ENCODE measurements at regions not wholly inside any gene's neighbourhood (a gene's known extent, or its start where the extent isn't known, plus 50 kb on each side); places are given as distances from the start of the nearest gene placed in this dataset.

- intact Hi-C loops (cut with DNase I): no loop called here
- peaks cover 0 to 12% of the 10 kb centered on the region in 2 donors for H3K4me1 ChIP-seq
- no peaks in the 10 kb centered on the region for H3K9me3 ChIP-seq
- no peaks in the 10 kb centered on the region for H3K36me3 ChIP-seq
- no peak overlapping the region for H3K27ac ChIP-seq
- TF ChIP-seq POLR2A (IDR thresholded peaks at IDR 0.05): no peak
- TF ChIP-seq, protein P1, sequence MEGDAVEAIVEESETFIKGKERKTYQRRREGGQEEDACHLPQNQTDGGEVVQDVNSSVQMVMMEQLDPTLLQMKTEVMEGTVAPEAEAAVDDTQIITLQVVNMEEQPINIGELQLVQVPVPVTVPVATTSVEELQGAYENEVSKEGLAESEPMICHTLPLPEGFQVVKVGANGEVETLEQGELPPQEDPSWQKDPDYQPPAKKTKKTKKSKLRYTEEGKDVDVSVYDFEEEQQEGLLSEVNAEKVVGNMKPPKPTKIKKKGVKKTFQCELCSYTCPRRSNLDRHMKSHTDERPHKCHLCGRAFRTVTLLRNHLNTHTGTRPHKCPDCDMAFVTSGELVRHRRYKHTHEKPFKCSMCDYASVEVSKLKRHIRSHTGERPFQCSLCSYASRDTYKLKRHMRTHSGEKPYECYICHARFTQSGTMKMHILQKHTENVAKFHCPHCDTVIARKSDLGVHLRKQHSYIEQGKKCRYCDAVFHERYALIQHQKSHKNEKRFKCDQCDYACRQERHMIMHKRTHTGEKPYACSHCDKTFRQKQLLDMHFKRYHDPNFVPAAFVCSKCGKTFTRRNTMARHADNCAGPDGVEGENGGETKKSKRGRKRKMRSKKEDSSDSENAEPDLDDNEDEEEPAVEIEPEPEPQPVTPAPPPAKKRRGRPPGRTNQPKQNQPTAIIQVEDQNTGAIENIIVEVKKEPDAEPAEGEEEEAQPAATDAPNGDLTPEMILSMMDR (IDR thresholded peaks at IDR 0.05): no peak
- DNase-seq: peak; percentile 70 to 75
- H3K4me3 ChIP-seq (replicated peaks in 1 of 3): no peak overlapping the region
- no peaks in the 10 kb centered on the region for H3K27me3 ChIP-seq
- WGBS, 2 donors: 18 to 32% methylated on average over 5 of the region's 5 CpGs
Observed at GRCh38 chr14:97106166-97106565, 309.0 kb downstream of the VRK1 start.

GRCh38 chr14:97106609-97107008, 309.4 kb downstream of the VRK1 start:
- Histone ChIP-seq H3K9me3 (no peaks in the 10 kb centered on the region), H3K36me3 (no peaks in the 10 kb centered on the region), H3K27me3 (no peaks in the 10 kb centered on the region), H3K4me1 (peaks cover 0 to 12% of the 10 kb centered on the region in 2 donors), H3K27ac (no peak overlapping the region), H3K4me3 (replicated peaks in 1 of 3) (no peak overlapping the region)
- WGBS, 2 donors: 28 to 48% methylated on average over 10 of the region's 10 CpGs
- DNase-seq: peak in 1 of 2 donors; percentile 50
- TF ChIP-seq, protein P1 (IDR thresholded peaks at IDR 0.05): no peak
- TF ChIP-seq POLR2A (IDR thresholded peaks at IDR 0.05): no peak
- intact Hi-C loops (cut with DNase I): no loop called here

- H3K9me3 ChIP-seq: no peaks in the 10 kb centered on the region
- TF ChIP-seq, protein P1 (IDR thresholded peaks at IDR 0.05): no peak
- TF ChIP-seq POLR2A (IDR thresholded peaks at IDR 0.05): no peak
- H3K4me1 ChIP-seq: peaks cover 0 to 12% of the 10 kb centered on the region in 2 donors
- no peaks in the 10 kb centered on the region for H3K27me3 ChIP-seq
- H3K4me3 ChIP-seq (replicated peaks in 1 of 3): no peak overlapping the region
- H3K36me3 ChIP-seq: no peaks in the 10 kb centered on the region
- 89 to 92% methylated on average over 9 of the region's 9 CpGs for WGBS, 2 donors
- intact Hi-C loops (cut with DNase I): no loop called here
- no peak for DNase-seq
- H3K27ac ChIP-seq: no peak overlapping the region
Observed at GRCh38 chr14:97107080-97107479, 309.9 kb downstream of the VRK1 start.

DNA sequence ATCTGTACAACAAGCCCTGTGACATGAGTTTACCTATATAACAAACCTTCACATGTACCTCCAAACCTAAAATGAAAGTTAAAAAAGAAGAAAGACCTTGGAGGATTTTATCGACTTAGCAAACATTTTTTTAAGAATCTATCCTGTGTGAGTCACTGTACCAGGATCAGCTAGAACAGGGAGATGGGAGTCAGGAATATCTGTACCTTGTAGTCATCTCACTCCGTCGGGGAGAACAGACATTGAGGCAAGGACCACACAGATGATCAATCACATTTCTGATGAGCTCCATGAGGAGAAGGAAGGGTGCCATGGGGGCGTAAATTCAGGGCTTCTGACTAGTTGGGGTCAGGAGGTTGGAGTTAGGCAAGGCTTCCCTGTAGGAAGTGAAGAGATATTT, 310.6 kb downstream of the VRK1 start:
- no peak for DNase-seq
- no peaks in the 10 kb centered on the region for H3K27me3 ChIP-seq
- intact Hi-C loops (cut with DNase I): no loop called here
- no peaks in the 10 kb centered on the region for H3K36me3 ChIP-seq
- 91 to 97% methylated on average over 4 of the region's 4 CpGs for WGBS, 2 donors
- TF ChIP-seq, protein P1 (IDR thresholded peaks at IDR 0.05): no peak
- TF ChIP-seq POLR2A (IDR thresholded peaks at IDR 0.05): no peak
- no peaks in the 10 kb centered on the region for H3K9me3 ChIP-seq
- no peak overlapping the region for H3K4me3 ChIP-seq (replicated peaks in 1 of 3)
- no peak overlapping the region for H3K27ac ChIP-seq
- peaks cover 0 to 12% of the 10 kb centered on the region in 2 donors for H3K4me1 ChIP-seq

DNA sequence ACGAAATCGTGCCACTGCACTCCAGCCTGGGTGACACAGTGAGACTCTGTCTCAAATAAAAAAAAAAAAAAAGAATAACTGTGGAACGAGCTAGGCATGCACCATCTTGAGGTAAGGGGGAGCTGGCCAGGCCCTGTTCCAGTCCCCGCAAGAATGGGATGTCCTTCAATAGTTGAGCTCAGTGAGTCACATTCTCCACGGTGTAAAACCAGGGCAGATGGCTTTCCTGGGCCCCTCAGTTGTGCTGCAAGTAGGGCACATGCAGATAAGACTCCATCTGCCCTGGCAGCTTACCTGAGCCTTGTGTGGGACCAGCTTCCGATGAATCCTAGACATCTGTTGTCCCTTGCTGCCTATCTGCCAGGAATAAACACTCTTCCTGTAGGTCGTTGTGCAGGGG, 312.1 kb downstream of the VRK1 start:
- DNase-seq: no peak
- no peaks in the 10 kb centered on the region for H3K9me3 ChIP-seq
- TF ChIP-seq POLR2A (IDR thresholded peaks at IDR 0.05): no peak
- TF ChIP-seq, protein P1 (IDR thresholded peaks at IDR 0.05): no peak
- intact Hi-C loops (cut with DNase I): no loop called here
- no peak overlapping the region for H3K27ac ChIP-seq
- peaks cover 0 to 12% of the 10 kb centered on the region in 2 donors for H3K4me1 ChIP-seq
- no peaks in the 10 kb centered on the region for H3K36me3 ChIP-seq
- WGBS, 2 donors: 87% methylated on average over 7 of the region's 7 CpGs
- H3K27me3 ChIP-seq: no peaks in the 10 kb centered on the region
- H3K4me3 ChIP-seq (replicated peaks in 1 of 3): no peak overlapping the region
